HCT116 (cell line): ENCODE measurements at regions not wholly inside any gene's neighbourhood (a gene's known extent, or its start where the extent isn't known, plus 50 kb on each side); places are given as distances from the start of the nearest gene placed in this dataset.

Source experiments
- ATAC-seq: fragments of 200-7000 bp; cut with Tn5 transposase; 2 replicates; pipeline ENCODE4 v1.9.1; 2020; ENCODE audit warnings: mild to moderate bottlenecking, moderate library complexity
- BruUV-seq: library from RNA; stranded (reverse); fragments of 400-500 nt; replicated peaks from 2 replicates; lab custom pipeline; 2021; lab: Mats Ljungman, UMichigan
- CTCF ChIA-PET: fragments of 300-600 bp; sonication (Branson Sonifier 250); formaldehyde crosslinking; loops from one replicate; lab custom pipeline; 2021; ENCODE audit warnings: antibody characterized with exemption; lab: Charles Lee
- POLR2A ChIA-PET: fragments of 300-600, 350-600 bp; sonication (Branson Sonifier 250); formaldehyde crosslinking; loops from one replicate; lab custom pipeline; 2021; ENCODE audit warnings: antibody characterized with exemption; lab: Charles Lee
- RAD21 ChIA-PET, 2 experiments: fragments of 300-600 bp; sonication (Branson Sonifier 250); formaldehyde crosslinking; loops; one replicate each; lab custom pipeline; 2023; ENCODE audit warnings: low total read pairs in 2 of 2; ENCODE audit not compliant: uncharacterized antibody in 2 of 2, unreplicated experiment in 2 of 2, low non-redundant PET in 1 of 2; lab: Charles Lee
- DNase-seq: peaks from one replicate; pipeline ENCODE4 v3.0.0-alpha.2; 2010; ENCODE audit warnings: low read depth, low spot score
- H2AFZ ChIP-seq: fragments of 200-600 bp; shearing (Covaris generic), sonication (generic); 2 replicates; pipeline ENCODE4 v1.6.1; 2017; ENCODE audit warnings: low read depth, mixed run types, mixed read lengths, antibody characterized with exemption, low read length; ENCODE audit not compliant: poor library complexity, severe bottlenecking
- H3K27ac ChIP-seq: 2 replicates; pipeline ENCODE4 v1.5.1; 2012; ENCODE audit warnings: low read depth, low read length
- H3K27me3 ChIP-seq: fragments of 200-600 bp; sonication (generic); 2 replicates; pipeline ENCODE4 v1.6.1; 2016; ENCODE audit warnings: mixed run types, low read length, mixed read lengths; ENCODE audit not compliant: insufficient read depth
- H3K36me3 ChIP-seq, 2 experiments: fragments of 200-500 bp in 1 of 2; fragments of 200-600 bp in 1 of 2; sonication (Bioruptor generic) in 1 of 2; sonication (generic) in 1 of 2; 2 replicates each; pipeline versions ENCODE4 v1.5.1 to v1.6.1; 2014 to 2016; ENCODE audit warnings: low read length in 2 of 2, inconsistent platforms in 1 of 2, mixed read lengths in 1 of 2, mixed run types in 1 of 2; ENCODE audit not compliant: insufficient read depth in 2 of 2, control insufficient read depth in 1 of 2
- H3K4me1 ChIP-seq, 2 experiments: fragments of 200-600 bp in 1 of 2; sonication (generic) in 1 of 2; 2 replicates each; pipeline versions ENCODE4 v1.5.1 to v1.6.1; 2012 to 2017; ENCODE audit warnings: low read length in 2 of 2, inconsistent platforms in 1 of 2, mild to moderate bottlenecking in 1 of 2, mixed read lengths in 1 of 2, mixed run types in 1 of 2, moderate library complexity in 1 of 2; ENCODE audit not compliant: insufficient read depth in 2 of 2, control insufficient read depth in 1 of 2
- H3K4me2 ChIP-seq: fragments of 200-600 bp; sonication (generic); 2 replicates; pipeline ENCODE4 v1.6.1; 2017; ENCODE audit warnings: mixed run types, low read length, mixed read lengths
- H3K4me3 ChIP-seq, 2 experiments: fragments of 200-600 bp in 1 of 2; sonication (generic) in 1 of 2; replicated peaks in 1 of 2; 2 replicates each; pipeline ENCODE4 v1.5.1; 2011 to 2016; ENCODE audit warnings: low read length in 2 of 2, control low read depth in 1 of 2, low read depth in 1 of 2, mild to moderate bottlenecking in 1 of 2, mixed read lengths in 1 of 2, mixed run types in 1 of 2
- H3K79me2 ChIP-seq: fragments of 200-600 bp; sonication (generic); 2 replicates; pipeline ENCODE4 v1.6.1; 2017; ENCODE audit warnings: mild to moderate bottlenecking, mixed run types, low read length, moderate library complexity, mixed read lengths; ENCODE audit not compliant: insufficient read depth
- H3K9ac ChIP-seq: fragments of 200-600 bp; sonication (generic); 2 replicates; pipeline ENCODE4 v1.6.1; 2016; ENCODE audit warnings: low read length, mixed read lengths
- H3K9me2 ChIP-seq: fragments of 200-600 bp; sonication (generic), shearing (Covaris generic); 2 replicates; pipeline ENCODE4 v1.6.1; 2017; ENCODE audit warnings: mixed run types, mild to moderate bottlenecking, moderate library complexity; ENCODE audit not compliant: insufficient read depth
- H3K9me3 ChIP-seq, 2 experiments: fragments of 200-500 bp in 1 of 2; fragments of 200-600 bp in 1 of 2; sonication (Bioruptor generic) in 1 of 2; sonication (generic) in 1 of 2; 2 replicates each; pipeline ENCODE4 v1.6.1; 2014 to 2017; ENCODE audit warnings: low read length in 2 of 2, mixed read lengths in 2 of 2, inconsistent platforms in 1 of 2, low read depth in 1 of 2, mild to moderate bottlenecking in 1 of 2, mixed run types in 1 of 2, moderate library complexity in 1 of 2; ENCODE audit not compliant: control insufficient read depth in 1 of 2, insufficient read depth in 1 of 2
- H4K20me1 ChIP-seq: fragments of 200-600 bp; sonication (generic), shearing (Covaris generic); 2 replicates; pipeline ENCODE4 v1.6.1; 2017; ENCODE audit warnings: mixed run types, mild to moderate bottlenecking, moderate library complexity; ENCODE audit not compliant: insufficient read depth
- ATF3 ChIP-seq: IDR thresholded peaks from 2 replicates; pipeline ENCODE4 v1.6.1; 2012
- CEBPB ChIP-seq: IDR thresholded peaks from 2 replicates; pipeline ENCODE4 v1.6.1; 2012; ENCODE audit warnings: low read depth
- ELF1 ChIP-seq: IDR thresholded peaks from 2 replicates; pipeline ENCODE4 v1.6.1; 2012; ENCODE audit warnings: low read depth, borderline replicate concordance
- EZH2 ChIP-seq: fragments of 200-600 bp; sonication (generic); IDR thresholded peaks from 2 replicates; pipeline ENCODE4 v1.6.1; 2017; ENCODE audit warnings: antibody characterized with exemption, mixed run types
- EZH2phosphoT487 ChIP-seq: fragments of 200-600 bp; IDR thresholded peaks from 2 replicates; pipeline ENCODE4 v1.6.1; 2018; ENCODE audit warnings: antibody characterized with exemption, borderline replicate concordance
- FOSL1 ChIP-seq: IDR thresholded peaks from 2 replicates; pipeline ENCODE4 v1.6.1; 2012; ENCODE audit warnings: low read depth
- JUND ChIP-seq: IDR thresholded peaks from 2 replicates; pipeline ENCODE4 v1.6.1; 2012
- MAX ChIP-seq: IDR thresholded peaks from 2 replicates; pipeline ENCODE4 v1.6.1; 2012
- POLR2A ChIP-seq: IDR thresholded peaks from 2 replicates; pipeline ENCODE4 v1.7.0; 2011; ENCODE audit warnings: borderline replicate concordance; ENCODE audit not compliant: insufficient read depth, insufficient read length; ENCODE audit errors: extremely low read depth
- POLR2AphosphoS5 ChIP-seq: IDR thresholded peaks from 2 replicates; pipeline ENCODE4 v1.6.1; 2011; ENCODE audit warnings: mild to moderate bottlenecking, low read depth, low read length, moderate library complexity
- REST ChIP-seq: IDR thresholded peaks from 2 replicates; pipeline ENCODE4 v1.6.1; 2012; ENCODE audit warnings: low read depth
- SP1 ChIP-seq: IDR thresholded peaks from 2 replicates; pipeline ENCODE4 v1.6.1; 2012; ENCODE audit warnings: low read depth
- TCF7L2 ChIP-seq: IDR thresholded peaks from 2 replicates; pipeline ENCODE4 v1.7.0; 2011; ENCODE audit warnings: borderline replicate concordance, inconsistent platforms; ENCODE audit not compliant: insufficient read depth, insufficient read length; ENCODE audit errors: extremely low read depth
- YY1 ChIP-seq: IDR thresholded peaks from 2 replicates; pipeline ENCODE4 v1.6.1; 2011; ENCODE audit warnings: low read length, low read depth, moderate library complexity, mild to moderate bottlenecking; ENCODE audit not compliant: insufficient replicate concordance; ENCODE audit errors: extremely low read depth
- ZBTB33 ChIP-seq: IDR thresholded peaks from 2 replicates; pipeline ENCODE4 v1.6.1; 2011; ENCODE audit warnings: mild to moderate bottlenecking, low read length, moderate library complexity; ENCODE audit not compliant: insufficient replicate concordance; ENCODE audit errors: extremely low read depth
- ZNF274 ChIP-seq: fragments of 200-500 bp; sonication (Bioruptor generic); IDR thresholded peaks from 2 replicates; pipeline ENCODE4 v1.6.1; 2014; ENCODE audit warnings: mild to moderate bottlenecking, low read depth, low read length, inconsistent platforms
- intact Hi-C: fragments of 100-400 bp; cut with micrococcal nuclease; formaldehyde crosslinking; loops from 2 replicates; pipeline ENCODE4 v1.10.0; 2022

- TF ChIP-seq ZBTB33 = no peak
These were observed 78.5 kb downstream of the BUD13 start (continued) for GRCh38 chr11:116694349-116694725.

GRCh38 chr11:116693593-116694348 is 79.0 kb downstream of the BUD13 start:
- ChIA-PET CTCF (no interaction called here), RAD21 (no interaction called here), POLR2A (no interaction called here)
- Histone ChIP-seq H3K27ac (no peak overlapping the region), H2AFZ (no peak overlapping the region), H3K4me2 (no peak overlapping the region), H3K4me1 (peaks cover 2 to 12% of the 10 kb centered on the region in 2 experiments; a peak in 3 of 4 replicates), H4K20me1 (no peaks in the 10 kb centered on the region), H3K9ac (no peak overlapping the region), H3K79me2 (no peaks in the 10 kb centered on the region), H3K4me3 (no peak overlapping the region), H3K36me3 (no peaks in the 10 kb centered on the region), H3K9me3 (no peaks in the 10 kb centered on the region), H3K27me3 (0 out of 2 replicates have a peak, but pooled peaks cover 4% of the 10 kb centered on the region), H3K9me2 (no peaks in the 10 kb centered on the region)
- BruUV-seq = no TSS peak
- intact Hi-C loops = loop anchor here (5.0 kb wide), 3 partner anchors 336 to 1356 kb away; no protein-coding TSS in a partner anchor
- no peak for DNase-seq
- no peak for ATAC-seq
- no peak for TF ChIP-seq POLR2A
- no peak for TF ChIP-seq MAX
- TF ChIP-seq FOSL1 = no peak
- no peak for TF ChIP-seq EZH2phosphoT487
- no peak for TF ChIP-seq ATF3
- no peak for TF ChIP-seq SP1
- TF ChIP-seq CEBPB = no peak
- no peak for TF ChIP-seq JUND
- no peak for TF ChIP-seq TCF7L2
- TF ChIP-seq POLR2AphosphoS5 = no peak
- TF ChIP-seq ZBTB33 = no peak
- TF ChIP-seq REST = no peak
- TF ChIP-seq ELF1 = no peak
- TF ChIP-seq ZNF274 = no peak
- no peak for TF ChIP-seq EZH2
- no peak for TF ChIP-seq YY1
